Mammary epithelial cell (primary cell): ENCODE measurements at regions not wholly inside any gene's neighbourhood (a gene's known extent, or its start where the extent isn't known, plus 50 kb on each side); places are given as distances from the start of the nearest gene placed in this dataset.

Source experiments
- EZH2 ChIP-seq: IDR thresholded peaks from 2 replicates; pipeline ENCODE4 v1.6.1; 2012; ENCODE audit warnings: low read length, inconsistent platforms, borderline replicate concordance
- TF ChIP-seq, protein P1 (sequence below), 2 donors: IDR thresholded peaks in 1 of 2; conservative IDR thresholded peaks in 1 of 2; 2 replicates each; pipeline ENCODE4 v1.5.1; 2011 to 2012; ENCODE audit warnings: inconsistent platforms in 2 of 2, low read length in 2 of 2, mild to moderate bottlenecking in 2 of 2, control low read depth in 1 of 2, low read depth in 1 of 2; ENCODE audit not compliant: insufficient read depth in 1 of 2; ENCODE audit errors: extremely low read depth in 1 of 2

DNA sequence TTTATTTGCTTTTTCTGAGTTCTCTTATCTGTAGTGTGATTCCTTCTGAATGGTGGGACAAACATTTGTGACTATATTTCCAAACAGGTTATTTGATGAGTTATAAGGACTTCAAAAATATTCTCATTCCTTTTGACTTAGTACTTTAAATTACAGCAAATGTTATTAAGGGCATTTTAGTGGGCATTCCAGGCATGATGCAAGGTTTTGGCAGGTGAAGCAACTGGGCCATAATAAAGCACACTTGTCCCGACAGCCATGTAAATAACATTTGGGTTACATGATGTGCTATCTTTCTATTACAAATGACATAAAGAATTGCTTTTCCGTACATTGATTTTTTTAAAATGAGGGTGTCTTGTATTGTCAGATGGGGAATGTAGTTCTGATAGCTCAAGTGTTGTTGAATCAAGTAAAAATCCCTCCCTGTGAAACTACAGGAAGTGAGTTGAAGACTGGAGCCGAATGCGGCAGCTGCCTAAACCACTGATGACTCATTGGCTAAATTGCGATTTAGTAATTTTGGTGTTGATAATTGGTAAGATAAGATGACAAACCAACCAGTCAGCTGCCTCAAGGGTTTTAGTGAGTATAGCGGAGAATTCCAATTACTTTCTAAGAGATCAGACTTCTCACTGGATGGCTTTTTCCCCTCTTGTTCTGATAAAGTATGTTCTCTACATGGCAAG lies 231.3 kb upstream of the NPY start:
- TF ChIP-seq EZH2: no peak
- TF ChIP-seq, protein P1, sequence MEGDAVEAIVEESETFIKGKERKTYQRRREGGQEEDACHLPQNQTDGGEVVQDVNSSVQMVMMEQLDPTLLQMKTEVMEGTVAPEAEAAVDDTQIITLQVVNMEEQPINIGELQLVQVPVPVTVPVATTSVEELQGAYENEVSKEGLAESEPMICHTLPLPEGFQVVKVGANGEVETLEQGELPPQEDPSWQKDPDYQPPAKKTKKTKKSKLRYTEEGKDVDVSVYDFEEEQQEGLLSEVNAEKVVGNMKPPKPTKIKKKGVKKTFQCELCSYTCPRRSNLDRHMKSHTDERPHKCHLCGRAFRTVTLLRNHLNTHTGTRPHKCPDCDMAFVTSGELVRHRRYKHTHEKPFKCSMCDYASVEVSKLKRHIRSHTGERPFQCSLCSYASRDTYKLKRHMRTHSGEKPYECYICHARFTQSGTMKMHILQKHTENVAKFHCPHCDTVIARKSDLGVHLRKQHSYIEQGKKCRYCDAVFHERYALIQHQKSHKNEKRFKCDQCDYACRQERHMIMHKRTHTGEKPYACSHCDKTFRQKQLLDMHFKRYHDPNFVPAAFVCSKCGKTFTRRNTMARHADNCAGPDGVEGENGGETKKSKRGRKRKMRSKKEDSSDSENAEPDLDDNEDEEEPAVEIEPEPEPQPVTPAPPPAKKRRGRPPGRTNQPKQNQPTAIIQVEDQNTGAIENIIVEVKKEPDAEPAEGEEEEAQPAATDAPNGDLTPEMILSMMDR (conservative IDR thresholded peaks at IDR 0.05 in 1 of 2, IDR thresholded peaks at IDR 0.05 in 1 of 2; ENCODE audit: extremely low read depth in 1 of 2, insufficient read depth in 1 of 2, low read depth in 1 of 2, low read length in 2 of 2): no peak
